MM.1S (cell line): ENCODE measurements at regions not wholly inside any gene's neighbourhood (a gene's known extent, or its start where the extent isn't known, plus 50 kb on each side); places are given as distances from the start of the nearest gene placed in this dataset.

Experiments
- DNase-seq: peaks from one replicate; pipeline ENCODE4 v3.0.0-alpha.2; 2015
- H2AFZ ChIP-seq: fragments of 300-600 bp; sonication (generic); 2 replicates; pipeline ENCODE4 v1.6.0; 2016; ENCODE audit warnings: antibody characterized with exemption, low read length
- H3F3A ChIP-seq: fragments of 300-600 bp; sonication (generic); 2 replicates; pipeline ENCODE4 v1.6.1; 2016; ENCODE audit warnings: mild to moderate bottlenecking, antibody characterized with exemption, low read length, moderate library complexity, mixed read lengths; ENCODE audit not compliant: insufficient read depth
- H3K27ac ChIP-seq: fragments of 300-600 bp; sonication (generic); 2 replicates; pipeline ENCODE4 v1.5.1; 2016; ENCODE audit warnings: mild to moderate bottlenecking, low read length
- H3K27me3 ChIP-seq: fragments of 300-600 bp; sonication (generic); replicated peaks from 2 replicates; pipeline ENCODE4 v1.6.0; 2016; ENCODE audit warnings: low read length; ENCODE audit not compliant: insufficient read depth
- H3K36me3 ChIP-seq: fragments of 300-600 bp; sonication (generic); replicated peaks from 2 replicates; pipeline ENCODE4 v1.6.1; 2016; ENCODE audit warnings: mild to moderate bottlenecking, low read length, mixed read lengths; ENCODE audit not compliant: insufficient read depth
- H3K4me1 ChIP-seq: fragments of 300-600 bp; sonication (generic); 2 replicates; pipeline ENCODE4 v1.6.1; 2016; ENCODE audit warnings: low read length, mixed read lengths
- H3K4me2 ChIP-seq: fragments of 300-600 bp; sonication (generic); 2 replicates; pipeline ENCODE4 v1.6.0; 2016; ENCODE audit warnings: low read depth, low read length
- H3K4me3 ChIP-seq: fragments of 300-600 bp; sonication (generic); 2 replicates; pipeline ENCODE4 v1.5.1; 2016; ENCODE audit warnings: low read length, mixed read lengths
- H3K79me2 ChIP-seq: fragments of 300-600 bp; sonication (generic); 2 replicates; pipeline ENCODE4 v1.6.1; 2016; ENCODE audit warnings: mixed run types, low read length, mixed read lengths
- H3K9ac ChIP-seq: fragments of 300-600 bp; sonication (generic); 2 replicates; pipeline ENCODE4 v1.6.1; 2016; ENCODE audit warnings: low read length, mixed read lengths
- H3K9me2 ChIP-seq: fragments of 300-600 bp; sonication (generic); replicated peaks from 2 replicates; pipeline ENCODE4 v1.6.1; 2016; ENCODE audit warnings: mild to moderate bottlenecking, low read length, mixed read lengths; ENCODE audit not compliant: insufficient read depth
- H3K9me3 ChIP-seq: fragments of 300-600 bp; sonication (generic); replicated peaks from 2 replicates; pipeline ENCODE4 v1.6.1; 2016; ENCODE audit warnings: mild to moderate bottlenecking, low read length, mixed read lengths; ENCODE audit not compliant: insufficient read depth
- H4K20me1 ChIP-seq: fragments of 300-600 bp; sonication (generic); 2 replicates; pipeline ENCODE4 v1.6.1; 2016; ENCODE audit warnings: mild to moderate bottlenecking, low read length, moderate library complexity, mixed read lengths; ENCODE audit not compliant: insufficient read depth
- EZH2 ChIP-seq: fragments of 300-600 bp; sonication (generic); optimal IDR thresholded peaks from 2 replicates; pipeline ENCODE3; 2017; ENCODE audit warnings: low read depth, mild to moderate bottlenecking, antibody characterized with exemption, low read length, mixed read lengths
- EZH2phosphoT487 ChIP-seq: fragments of 300-600 bp; sonication (generic); IDR thresholded peaks from 2 replicates; pipeline ENCODE4 v1.6.1; 2018; ENCODE audit warnings: antibody characterized with exemption, low read length
- TF ChIP-seq, protein P1 (sequence below): fragments of 300-600 bp; sonication (generic); IDR thresholded peaks from 2 replicates; pipeline ENCODE4 v1.5.1; 2016; ENCODE audit warnings: antibody characterized with exemption, low read length, mixed read lengths

DNA sequence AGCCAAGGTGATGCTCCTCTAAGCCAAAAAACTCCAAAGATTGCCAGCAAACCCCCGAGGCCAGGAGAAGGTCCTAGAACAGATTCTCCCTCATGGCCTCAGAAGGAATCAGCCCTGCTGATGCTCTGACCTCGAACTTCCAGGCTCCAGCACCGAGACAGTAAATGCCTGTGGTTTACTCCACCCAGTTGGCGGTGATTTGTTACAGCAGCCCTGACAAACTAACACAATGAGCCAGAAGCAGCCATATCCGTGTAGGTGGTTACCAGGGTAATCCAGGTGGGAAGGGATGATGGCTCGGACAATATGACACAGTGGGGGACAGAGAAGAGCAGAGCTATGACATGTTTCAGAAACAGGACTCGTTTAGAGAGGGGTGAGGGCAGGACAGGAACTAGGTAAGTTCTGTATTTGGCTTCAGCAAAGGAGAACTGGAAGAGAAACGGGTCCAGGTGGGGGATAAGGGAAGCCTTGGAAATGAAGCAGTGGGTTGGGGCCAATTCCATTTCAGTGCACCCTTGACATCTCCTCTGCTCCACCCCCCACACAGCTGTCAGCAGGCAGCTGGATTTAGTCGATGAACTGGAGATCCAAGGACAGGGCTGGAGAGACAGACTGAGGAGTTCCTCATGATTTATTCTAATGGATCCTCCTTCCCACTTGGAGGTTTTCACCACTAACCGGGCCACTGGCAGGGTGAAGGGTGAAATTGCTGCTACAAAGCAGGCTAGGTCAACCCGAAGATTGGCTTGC, 179.7 kb upstream of the SH3BP4 start:
- no peak for DNase-seq
- Histone ChIP-seq H3K27ac (no peak overlapping the region), H4K20me1 (no peaks in the 10 kb centered on the region), H3K4me1 (no peaks in the 10 kb centered on the region), H3K36me3 (no peaks in the 10 kb centered on the region), H2AFZ (no peak overlapping the region), H3F3A (no peaks in the 10 kb centered on the region), H3K9me3 (no peaks in the 10 kb centered on the region), H3K4me3 (no peak overlapping the region), H3K9ac (no peak overlapping the region), H3K27me3 (no peaks in the 10 kb centered on the region), H3K9me2 (no peaks in the 10 kb centered on the region), H3K79me2 (no peaks in the 10 kb centered on the region), H3K4me2 (no peak overlapping the region)
- no peak for TF ChIP-seq EZH2
- TF ChIP-seq, protein P1, sequence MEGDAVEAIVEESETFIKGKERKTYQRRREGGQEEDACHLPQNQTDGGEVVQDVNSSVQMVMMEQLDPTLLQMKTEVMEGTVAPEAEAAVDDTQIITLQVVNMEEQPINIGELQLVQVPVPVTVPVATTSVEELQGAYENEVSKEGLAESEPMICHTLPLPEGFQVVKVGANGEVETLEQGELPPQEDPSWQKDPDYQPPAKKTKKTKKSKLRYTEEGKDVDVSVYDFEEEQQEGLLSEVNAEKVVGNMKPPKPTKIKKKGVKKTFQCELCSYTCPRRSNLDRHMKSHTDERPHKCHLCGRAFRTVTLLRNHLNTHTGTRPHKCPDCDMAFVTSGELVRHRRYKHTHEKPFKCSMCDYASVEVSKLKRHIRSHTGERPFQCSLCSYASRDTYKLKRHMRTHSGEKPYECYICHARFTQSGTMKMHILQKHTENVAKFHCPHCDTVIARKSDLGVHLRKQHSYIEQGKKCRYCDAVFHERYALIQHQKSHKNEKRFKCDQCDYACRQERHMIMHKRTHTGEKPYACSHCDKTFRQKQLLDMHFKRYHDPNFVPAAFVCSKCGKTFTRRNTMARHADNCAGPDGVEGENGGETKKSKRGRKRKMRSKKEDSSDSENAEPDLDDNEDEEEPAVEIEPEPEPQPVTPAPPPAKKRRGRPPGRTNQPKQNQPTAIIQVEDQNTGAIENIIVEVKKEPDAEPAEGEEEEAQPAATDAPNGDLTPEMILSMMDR = no peak
- TF ChIP-seq EZH2phosphoT487 = no peak

DNA sequence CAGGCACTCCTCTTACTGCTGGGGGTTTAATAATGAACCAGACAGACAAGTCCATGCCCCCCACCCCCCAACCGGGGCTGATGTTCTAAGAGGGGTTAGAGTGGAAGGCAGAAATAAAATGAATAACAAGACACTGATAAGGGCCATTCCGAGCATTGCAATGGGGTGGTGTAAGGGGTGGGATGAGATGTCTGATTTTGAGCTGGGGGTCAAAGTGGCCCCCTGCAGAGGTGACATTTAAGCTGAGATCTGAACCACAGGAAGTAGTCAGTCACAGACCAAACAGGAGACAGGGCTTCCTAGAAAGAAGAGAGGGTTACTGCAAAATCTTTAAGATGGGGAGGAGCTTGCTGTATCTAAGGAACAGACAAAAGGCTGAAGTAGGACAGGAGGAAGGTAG, 180.6 kb upstream of the SH3BP4 start:
- Histone ChIP-seq H3F3A (no peaks in the 10 kb centered on the region), H3K4me2 (no peak overlapping the region), H3K27ac (no peak overlapping the region), H3K9me3 (no peaks in the 10 kb centered on the region), H3K79me2 (no peaks in the 10 kb centered on the region), H3K4me3 (no peak overlapping the region), H4K20me1 (no peaks in the 10 kb centered on the region), H3K9me2 (no peaks in the 10 kb centered on the region), H3K27me3 (no peaks in the 10 kb centered on the region), H2AFZ (no peak overlapping the region), H3K4me1 (no peaks in the 10 kb centered on the region), H3K9ac (no peak overlapping the region), H3K36me3 (no peaks in the 10 kb centered on the region)
- no peak for DNase-seq
- no peak for TF ChIP-seq EZH2phosphoT487
- no peak for TF ChIP-seq EZH2
- TF ChIP-seq, protein P1 = no peak

DNA sequence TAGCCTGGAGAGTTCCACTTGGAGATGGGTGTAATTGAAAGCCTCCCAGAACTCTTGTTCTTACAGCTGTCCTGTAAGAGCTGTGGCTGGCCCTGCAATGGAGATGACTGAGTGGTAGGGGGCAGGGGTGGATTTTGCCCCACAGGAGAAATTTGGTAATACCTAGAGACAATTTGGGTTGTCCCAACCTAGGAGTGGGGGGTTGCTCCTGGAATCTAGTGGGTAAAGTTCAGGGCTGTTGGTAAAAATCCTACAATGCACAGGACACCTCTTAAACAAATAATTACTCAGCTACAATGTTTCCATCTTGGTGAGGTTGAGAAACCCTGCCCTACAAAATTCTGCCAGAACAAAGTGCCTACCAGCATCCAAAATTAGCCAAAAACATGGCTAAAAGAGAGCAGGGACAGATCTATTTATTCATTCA, 181.1 kb upstream of the SH3BP4 start:
- Histone ChIP-seq H3K4me2 (no peak overlapping the region), H2AFZ (no peak overlapping the region), H3K79me2 (no peaks in the 10 kb centered on the region), H3K27ac (no peak overlapping the region), H3K36me3 (no peaks in the 10 kb centered on the region), H3K4me1 (no peaks in the 10 kb centered on the region), H3K9me2 (no peaks in the 10 kb centered on the region), H3K9ac (no peak overlapping the region), H3K4me3 (no peak overlapping the region), H3K27me3 (no peaks in the 10 kb centered on the region), H3F3A (no peaks in the 10 kb centered on the region), H4K20me1 (no peaks in the 10 kb centered on the region), H3K9me3 (no peaks in the 10 kb centered on the region)
- TF ChIP-seq EZH2phosphoT487 (no peak), EZH2 (no peak)
- TF ChIP-seq, protein P1 = no peak
- no peak for DNase-seq
